ENCODE measurements at regions not wholly inside any gene's neighbourhood (a gene's known extent, or its start where the extent isn't known, plus 50 kb on each side); places are given as distances from the start of the nearest gene placed in this dataset.

- DNase-seq (ENCODE audit: low spot score), result no peak
Measured at GRCh38 chr6:168384045-168385036, 56.6 kb upstream of the SMOC2 start.

- DNase-seq (ENCODE audit: low spot score), result no peak
Measured at GRCh38 chr6:168385037-168385759, 55.8 kb upstream of the SMOC2 start.

DNA sequence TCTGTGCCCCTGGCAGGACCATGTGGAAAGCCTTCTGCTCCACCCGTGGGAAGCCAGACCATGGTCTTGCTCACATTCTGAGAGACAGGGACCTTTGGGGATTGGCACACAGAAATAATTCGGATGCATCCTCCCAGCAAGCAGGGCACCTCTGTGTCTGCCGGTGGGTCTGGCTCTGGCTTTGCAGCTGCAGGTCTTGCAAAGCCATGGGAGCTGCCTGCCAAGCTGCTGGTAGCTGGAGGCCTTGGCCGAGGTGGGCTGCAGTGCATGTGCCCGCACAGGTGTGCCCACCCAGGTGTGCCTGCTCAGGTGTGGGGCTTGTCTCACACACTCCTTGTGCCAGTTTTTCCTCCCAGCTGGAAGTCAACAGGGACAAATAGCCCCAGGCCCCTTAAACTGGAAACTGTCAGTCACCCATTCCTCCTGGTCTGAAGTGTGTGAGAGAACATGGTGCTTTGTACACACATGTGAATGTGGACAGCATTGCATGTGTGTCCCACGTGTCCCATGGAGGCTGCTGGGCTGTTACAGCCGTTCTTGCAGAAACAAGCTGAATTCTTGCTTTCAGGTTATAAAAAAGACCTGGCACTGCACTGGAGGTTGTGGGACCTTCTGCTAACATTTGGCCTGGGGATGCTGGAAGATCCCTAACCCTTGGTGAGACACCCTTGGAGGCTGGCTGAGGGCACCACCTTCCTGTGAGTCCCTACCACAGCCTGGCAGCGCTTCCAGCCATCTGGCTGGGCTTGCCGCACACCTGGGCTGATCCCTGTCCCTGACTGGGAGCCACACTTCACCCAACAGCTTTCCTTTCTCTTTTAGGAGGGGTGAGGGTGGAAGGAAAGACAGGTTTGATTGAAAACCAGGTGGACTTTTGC is 54.9 kb upstream of the SMOC2 start:
- no peak for DNase-seq (ENCODE audit: low spot score)

- DNase-seq (ENCODE audit: low spot score), result no peak
Measured at GRCh38 chr6:168386973-168387372, 54.0 kb upstream of the SMOC2 start.

DNA sequence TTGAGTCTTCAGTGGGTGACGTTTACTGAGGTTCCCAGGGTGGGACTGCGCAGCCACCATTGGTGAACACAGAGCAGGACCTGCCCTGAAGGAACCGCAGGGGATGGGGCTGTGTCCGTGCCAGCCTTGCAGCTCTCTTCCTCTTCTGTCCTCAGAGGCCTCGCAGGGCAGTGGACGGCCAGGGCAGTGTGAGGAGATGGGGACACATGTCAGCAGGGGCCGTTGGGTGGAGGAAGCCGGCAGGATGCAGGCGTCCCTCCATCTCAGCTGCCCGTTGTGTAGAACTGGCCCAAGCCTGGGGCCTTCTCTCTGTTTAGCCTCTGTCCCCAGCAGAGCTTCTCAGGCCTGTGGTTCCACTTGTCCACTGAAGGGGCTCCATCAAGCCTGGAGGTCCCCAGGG is 53.6 kb upstream of the SMOC2 start:
- DNase-seq (ENCODE audit: low spot score), result no peak

- DNase-seq (ENCODE audit: low spot score), result no peak
Measured at GRCh38 chr6:168387911-168388310, 53.1 kb upstream of the SMOC2 start.

DNA sequence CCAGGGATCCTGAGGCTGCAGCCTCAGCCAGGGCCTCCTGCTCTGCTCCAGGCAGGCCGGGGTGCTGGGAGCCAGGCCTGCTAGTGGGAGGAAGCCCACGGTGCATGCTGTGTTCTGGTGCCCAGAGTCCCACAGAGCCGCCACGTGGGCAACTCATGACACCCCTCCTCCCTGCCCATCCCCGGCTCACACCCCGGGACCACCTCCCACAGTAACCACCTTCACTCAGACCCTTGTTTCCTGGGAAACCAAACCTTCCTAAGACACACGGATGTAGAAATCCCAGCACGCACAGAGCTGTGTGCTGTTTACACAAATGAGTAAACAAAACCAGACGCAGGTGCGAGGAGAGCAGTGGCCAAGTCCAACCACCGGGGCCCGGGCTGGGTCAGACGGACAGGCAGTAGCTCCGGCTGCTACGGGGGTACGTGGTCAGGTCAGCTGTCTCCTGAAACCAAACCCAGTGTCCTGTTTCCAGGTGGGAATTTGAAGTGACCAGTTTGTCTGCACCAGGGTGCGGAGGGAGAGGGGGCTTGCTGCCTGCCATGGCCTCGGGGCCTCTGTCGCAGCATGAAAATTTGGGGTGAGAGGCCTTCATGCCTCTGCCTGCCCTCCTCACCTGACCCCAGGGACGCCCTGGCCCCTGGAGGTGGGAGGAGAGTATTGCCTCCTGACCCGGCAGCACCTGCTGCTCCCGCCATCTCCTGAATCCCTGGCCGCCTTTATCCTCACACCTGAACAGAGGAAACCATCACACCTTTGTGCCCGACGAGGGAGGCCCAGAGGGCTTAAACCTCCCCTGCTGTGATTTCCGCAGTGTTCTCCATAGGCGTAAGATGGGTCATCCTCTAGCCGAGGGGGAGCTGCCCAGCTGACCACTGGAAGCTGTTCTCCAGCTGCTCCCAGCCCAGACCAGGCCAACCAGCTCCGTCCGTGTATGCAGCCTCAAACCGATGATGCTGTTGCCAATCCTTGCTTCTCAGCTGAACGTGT is 52.0 kb upstream of the SMOC2 start:
- no peak for DNase-seq (ENCODE audit: low spot score)

DNA sequence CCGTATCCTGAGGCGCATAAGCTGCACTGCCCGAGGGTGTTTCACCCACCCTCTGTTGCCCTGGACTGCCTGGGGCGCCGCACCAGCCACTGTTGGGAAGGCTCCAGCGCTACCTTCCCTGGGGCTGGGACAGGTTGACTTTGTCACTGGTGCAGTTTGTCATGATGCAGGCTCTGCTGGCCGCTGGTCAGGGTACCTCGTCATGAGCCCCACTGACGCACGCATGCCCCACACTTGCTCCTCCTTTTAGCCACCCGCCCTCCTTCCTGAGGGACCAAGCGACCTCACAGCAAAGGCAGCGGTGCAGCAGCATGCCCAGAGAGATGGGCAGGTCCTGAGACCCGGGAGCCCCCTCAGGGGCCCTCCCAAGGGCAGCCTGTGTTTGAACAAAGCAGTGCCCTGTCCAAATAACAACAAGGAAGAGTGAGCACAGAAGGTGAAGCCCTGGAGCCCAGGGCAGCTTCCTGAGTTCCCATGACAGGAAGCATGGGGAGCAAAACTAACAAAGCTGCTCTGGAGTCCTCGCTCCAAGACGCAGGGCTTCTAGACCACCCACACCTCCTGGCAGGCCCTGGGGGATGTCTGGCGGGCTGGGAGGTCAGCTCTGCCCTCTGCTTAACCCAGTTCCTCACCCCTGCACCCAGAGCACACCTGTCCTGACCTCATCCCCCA is 50.1 kb upstream of the SMOC2 start:
- no peak for DNase-seq (ENCODE audit: low spot score)

All from ureter (tissue), 1 donor.